GM18505 (cell line): ENCODE measurements at regions not wholly inside any gene's neighbourhood (a gene's known extent, or its start where the extent isn't known, plus 50 kb on each side); places are given as distances from the start of the nearest gene placed in this dataset.

Experiments
- ATAC-seq: cut with Tn5 transposase; IDR thresholded peaks from one replicate; pipeline ENCODE4 v1.9.1; 2021; ENCODE audit not compliant: unreplicated experiment
- POLR2A ChIP-seq: IDR thresholded peaks from 4 replicates; pipeline ENCODE4 v1.6.1; 2011; ENCODE audit warnings: borderline replicate concordance; ENCODE audit not compliant: insufficient read depth, insufficient read length; ENCODE audit errors: extremely low read depth

DNA sequence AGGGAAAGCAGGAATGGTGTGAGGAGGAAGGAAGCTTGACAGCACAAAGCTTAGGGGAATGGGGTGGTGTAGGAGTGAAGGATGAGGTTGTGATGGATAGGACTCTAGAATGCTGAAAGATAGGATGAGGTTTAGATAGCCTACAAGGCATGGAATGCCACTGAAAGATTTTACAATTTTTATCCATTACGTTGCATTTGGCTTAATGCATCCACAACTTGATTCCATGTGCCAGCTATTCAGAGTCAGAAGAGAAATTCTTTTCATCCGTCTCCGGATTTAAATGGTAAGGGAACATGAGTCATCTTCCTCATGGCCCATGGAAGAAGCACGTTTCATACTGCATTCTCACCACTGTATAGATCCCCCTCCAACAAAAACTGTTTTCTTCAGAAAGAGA lies 212.4 kb upstream of the BMPER start:
- no peak for ATAC-seq
- TF ChIP-seq POLR2A = no peak

DNA sequence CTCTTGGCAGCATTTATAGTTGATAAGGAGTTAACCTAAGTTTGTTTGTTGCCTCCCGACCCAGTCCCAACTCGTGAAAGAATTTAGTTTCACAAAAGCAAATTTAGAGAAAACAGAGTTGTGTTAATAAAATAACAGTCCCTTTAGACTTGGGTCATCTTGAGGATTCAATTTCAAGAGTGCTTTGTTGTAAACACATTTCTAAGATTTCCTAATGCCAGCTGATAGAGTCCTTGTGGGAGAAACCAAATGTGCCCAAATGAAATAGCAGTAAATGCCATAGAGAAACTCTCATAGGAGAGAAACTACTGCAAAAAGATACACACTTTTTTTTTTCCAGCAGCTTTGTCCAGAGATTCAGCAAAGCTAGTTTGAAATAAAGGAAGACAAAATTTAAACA lies 211.3 kb upstream of the BMPER start:
- no peak for ATAC-seq
- no peak for TF ChIP-seq POLR2A

DNA sequence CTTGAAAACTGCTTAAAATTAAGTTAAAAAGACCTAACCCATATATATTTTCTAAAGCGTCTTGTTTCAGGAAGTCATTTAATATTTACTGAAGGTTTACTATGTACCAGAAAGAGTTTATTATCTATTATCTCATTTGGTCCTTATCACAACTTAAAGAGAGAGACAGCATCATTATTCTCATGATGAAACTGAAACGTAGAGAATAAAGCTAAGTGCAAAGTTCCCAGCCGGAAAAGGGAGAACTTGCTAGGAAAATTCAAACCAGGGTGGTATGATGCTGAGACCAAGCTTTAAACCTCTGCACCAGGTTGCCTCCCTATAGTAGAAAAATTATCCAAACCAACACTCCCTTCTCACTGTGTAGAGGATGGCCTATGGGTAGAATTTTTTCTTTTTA lies 207.7 kb upstream of the BMPER start:
- no peak for TF ChIP-seq POLR2A
- no peak for ATAC-seq

DNA sequence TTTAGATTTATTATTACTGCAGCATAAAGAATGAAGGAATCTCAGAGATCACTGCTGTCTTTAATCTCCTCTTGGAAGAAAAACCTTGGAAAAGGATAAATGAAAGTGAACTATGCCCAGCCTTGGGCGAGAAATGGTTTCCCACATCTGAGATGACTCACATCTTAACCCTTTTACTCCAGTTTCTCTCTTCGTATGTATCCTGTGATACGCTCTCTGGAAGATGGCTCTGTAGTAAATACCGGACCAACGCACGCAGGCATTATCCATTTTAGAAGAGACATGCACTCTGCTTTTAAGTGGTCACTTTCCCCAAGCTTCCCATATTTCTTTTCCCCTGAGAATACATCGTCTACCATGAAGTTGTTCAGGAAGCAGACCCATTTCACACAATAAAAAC lies 207.3 kb upstream of the BMPER start:
- no peak for TF ChIP-seq POLR2A

DNA sequence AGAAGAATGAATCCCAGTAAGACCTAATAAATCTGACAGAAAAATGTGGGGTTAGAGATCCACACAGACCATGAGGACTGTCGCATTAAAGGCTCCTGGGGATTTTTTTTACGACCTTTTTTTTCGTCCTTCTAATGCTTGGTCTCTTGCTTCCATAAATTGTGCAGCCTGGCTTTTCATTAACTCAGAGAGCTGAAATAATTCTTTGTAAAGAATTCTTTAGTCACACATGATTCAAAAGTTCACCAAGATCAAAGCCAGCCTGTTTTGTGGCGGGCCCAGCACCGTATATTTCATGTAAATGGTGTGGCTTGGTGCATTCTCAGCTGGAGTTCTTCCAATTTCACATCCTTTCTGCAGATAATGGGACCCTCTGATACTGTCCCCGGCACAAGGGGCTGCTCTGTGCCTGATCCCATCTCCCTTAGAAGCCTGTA lies 206.6 kb upstream of the BMPER start:
- no peak for TF ChIP-seq POLR2A
- no peak for ATAC-seq

More for the DNA sequence above, 207.3 kb upstream of the BMPER start:
- no peak for ATAC-seq

DNA sequence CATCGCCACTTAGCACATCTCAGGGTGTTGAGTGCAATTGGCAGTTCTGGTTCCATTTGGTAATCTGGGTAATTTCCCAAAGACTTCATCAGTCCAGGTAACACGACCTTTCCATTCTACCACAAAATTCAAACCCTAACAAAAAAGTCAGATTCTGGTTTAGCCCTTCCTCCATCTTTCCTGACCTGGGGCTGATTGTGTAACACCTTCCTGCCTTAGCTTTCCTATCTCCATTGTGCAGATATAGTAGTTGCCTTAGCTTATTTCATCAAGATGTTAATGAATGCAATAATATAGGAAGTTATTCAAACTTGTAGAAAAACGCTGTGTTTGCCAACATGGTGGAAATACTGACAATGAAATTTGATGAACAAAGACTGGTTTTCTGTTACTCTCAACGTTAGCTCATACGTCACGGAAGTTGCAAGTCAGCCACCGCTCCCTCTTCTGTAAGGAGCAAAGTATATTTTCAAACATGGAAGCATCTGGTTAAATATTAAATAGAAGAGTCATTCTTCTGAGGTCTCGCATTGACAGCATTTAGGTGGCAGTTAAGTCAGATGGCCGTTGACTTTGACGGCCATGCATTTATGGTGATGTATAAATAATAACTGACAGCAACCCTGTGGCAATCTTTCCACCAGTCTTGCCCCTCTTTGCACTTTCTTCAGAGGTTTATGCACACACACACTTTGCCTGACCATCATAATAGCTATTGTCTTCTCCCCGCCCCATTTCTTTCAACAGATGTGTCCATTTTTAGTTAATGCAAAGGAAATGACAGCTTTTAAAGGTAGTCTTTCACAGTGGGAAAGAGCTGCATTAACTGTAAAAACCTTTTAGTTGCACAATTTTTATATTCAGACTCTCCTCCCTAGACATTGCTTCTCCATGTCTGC lies 205.1 kb upstream of the BMPER start:
- no peak for ATAC-seq

DNA sequence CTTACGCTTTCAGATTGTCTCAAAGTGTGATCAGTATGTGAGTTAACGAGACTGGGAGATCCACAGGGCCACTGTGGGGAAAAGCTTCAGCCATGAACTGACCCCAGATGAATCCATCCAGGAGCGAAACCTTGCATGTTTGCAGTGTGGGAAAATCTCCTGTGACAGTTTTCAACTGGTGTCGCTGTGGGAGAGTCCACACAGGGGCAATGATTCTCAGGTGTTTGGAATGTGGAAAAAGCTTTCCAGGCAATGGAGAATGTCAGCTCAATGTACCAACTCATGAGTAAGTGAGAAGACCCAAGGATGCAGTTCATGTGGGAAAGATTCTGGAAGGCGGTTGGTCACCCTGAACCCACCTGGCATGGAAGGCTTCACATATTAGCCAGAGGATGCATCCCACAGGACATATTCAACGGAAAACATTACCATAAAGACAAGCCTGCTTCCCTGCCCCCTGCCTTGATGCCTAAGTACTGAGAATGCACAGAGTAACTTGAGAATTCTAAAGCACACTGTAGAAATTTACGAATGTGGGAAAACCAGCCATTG lies 204.1 kb upstream of the BMPER start:
- no peak for ATAC-seq
- TF ChIP-seq POLR2A = no peak

More for the DNA sequence above, 205.1 kb upstream of the BMPER start:
- no peak for TF ChIP-seq POLR2A

DNA sequence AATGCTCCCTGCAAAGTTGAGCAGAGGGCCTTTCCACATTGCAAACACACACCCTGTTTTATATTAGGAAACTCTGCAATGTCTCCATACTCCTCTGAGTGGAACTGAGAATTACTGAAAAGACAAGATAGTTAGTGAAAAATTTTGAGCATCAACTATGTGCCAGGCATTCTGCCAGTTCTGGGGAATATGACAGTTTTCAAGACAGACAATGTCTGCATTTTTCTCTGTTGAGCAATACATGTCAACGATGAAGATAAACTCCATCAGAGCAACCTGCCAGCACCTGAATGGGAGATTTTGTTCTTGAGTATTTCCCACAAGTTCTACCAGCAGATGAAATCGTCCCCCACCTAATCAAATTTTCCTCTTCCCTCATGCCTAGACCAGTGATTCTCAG lies 203.4 kb upstream of the BMPER start:
- no peak for ATAC-seq
- TF ChIP-seq POLR2A = no peak

DNA sequence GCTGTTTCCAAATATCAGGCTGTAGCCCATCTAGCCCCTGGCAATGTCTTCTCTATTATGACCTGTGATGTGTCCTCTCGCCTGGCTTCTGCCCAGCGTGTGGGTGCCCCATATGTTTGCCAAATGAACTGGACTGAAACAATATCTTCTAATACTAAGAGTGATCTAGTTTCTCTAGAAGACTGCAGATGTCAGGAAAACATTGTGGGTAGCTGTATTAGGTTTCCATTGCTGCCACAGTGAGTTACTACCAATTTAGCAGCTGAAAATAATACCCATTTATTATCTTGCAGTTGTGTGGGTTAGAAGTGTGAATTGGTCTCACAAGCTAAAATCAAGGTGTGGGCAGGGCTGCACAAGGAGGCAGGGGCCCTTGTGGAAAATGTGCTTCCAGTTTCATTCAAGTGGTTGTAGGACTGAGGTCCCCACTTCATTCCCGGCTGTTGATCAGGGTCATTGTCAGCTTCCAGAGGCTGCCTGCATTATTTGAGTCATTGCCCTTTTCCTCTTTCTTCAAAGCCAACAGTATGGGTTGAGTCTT lies 202.8 kb upstream of the BMPER start:
- no peak for TF ChIP-seq POLR2A
- no peak for ATAC-seq

DNA sequence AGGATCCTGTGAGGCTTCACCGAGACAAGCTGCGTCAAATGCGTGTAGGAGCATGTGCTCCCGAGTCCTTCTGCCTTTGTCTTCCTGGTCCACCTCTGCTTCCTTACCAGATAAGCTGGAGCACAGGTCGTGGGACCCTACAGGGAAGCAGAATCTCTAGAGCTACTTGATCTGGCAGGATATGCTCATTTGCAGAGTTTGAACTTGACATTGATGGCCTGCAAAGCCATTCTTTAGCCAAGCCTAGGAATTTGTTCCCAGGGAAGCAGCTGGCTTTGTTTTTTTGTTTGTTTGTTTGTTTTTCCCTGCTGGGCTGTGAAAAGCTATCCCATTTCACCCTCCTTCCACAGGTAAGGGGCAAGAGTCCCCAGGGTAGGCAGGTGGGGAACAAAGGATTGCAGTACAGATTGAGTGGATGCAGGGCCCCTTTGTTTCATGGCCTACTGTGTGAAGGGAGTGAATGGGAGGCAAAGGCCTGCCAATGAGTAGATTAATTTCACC lies 200.0 kb upstream of the BMPER start:
- no peak for ATAC-seq
- no peak for TF ChIP-seq POLR2A

DNA sequence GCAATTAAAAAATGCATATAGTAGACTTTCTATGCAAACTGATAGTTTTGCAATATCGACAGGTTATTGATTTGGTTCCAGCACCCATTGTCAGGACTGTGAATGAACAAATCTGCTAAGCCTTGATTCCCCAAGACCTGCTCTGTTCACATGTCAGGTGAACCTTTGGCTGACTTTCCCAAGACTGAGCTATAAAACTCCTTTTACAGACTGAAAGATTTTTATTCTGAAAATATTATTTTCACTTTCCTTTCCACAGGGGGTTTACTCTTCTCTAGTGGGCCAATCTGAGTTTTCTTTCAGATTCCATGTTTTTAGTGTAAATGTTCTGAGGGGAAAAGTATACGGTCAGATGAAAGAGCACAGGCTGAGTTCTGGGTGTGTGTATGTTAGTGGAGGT lies 199.2 kb upstream of the BMPER start:
- TF ChIP-seq POLR2A = no peak
- no peak for ATAC-seq

DNA sequence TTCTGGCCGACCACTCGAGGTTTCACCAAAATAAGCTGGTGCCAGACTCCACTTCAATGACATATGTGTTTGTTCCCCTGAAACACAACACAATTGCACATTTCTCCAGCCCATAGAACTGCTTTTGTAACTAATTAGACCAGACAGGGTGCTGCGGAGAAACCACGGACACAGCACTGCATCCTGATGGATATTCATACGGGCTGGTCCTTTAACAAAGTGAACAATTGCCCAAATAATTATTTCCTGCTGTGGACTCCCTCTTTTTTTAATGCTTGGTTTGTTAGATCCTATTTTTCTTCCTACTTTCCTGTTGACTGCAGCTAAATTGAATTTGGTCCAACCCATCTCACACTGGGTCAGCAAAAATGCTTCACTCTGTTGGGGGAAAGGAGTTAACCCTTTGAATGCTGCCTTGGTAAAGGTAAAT lies 198.6 kb upstream of the BMPER start:
- ATAC-seq = no peak
- no peak for TF ChIP-seq POLR2A

DNA sequence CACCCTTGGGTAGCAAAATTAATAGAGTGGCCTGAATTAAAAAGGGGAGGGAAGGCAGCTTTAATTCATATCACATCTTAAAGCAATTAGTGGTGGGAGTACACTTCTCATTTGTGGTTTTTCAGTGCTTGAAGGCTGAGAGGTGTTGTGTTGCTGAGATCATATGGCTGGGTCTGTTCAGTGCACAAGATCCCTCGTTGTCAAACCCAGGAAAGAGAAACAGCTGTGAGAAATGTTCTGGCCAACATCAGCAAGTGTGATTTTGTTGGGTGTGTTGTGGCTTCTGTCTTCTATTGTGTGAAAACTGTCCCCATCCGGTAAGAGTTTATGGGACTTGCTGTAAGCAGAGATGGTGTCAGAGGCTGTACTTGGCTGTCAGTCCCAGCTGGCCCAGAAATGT lies 197.9 kb upstream of the BMPER start:
- no peak for ATAC-seq
- TF ChIP-seq POLR2A = no peak

DNA sequence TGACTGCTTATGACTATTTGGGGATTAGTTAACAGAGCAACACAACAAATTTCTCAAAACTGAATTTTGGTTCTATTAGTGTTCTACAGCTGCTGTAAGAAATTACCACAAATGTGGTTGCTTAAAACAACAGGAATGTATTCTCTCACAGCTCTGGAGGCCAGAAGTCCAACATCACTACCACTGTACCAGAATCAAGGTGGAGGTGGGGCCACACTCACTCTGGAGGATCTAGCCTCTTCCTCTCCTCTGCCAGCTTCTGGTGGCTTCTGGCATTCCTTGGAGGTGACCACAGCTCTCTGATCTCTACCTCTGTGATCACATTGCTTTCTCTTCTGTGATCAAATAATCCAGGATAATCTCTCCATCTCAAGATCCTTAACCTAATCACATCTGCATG lies 194.7 kb upstream of the BMPER start:
- ATAC-seq = no peak
- TF ChIP-seq POLR2A = no peak
